ENCODE measurements at regions not wholly inside any gene's neighbourhood (a gene's known extent, or its start where the extent isn't known, plus 50 kb on each side); places are given as distances from the start of the nearest gene placed in this dataset.

- TF ChIP-seq TAF1 (IDR thresholded peaks at IDR 0.05; ENCODE audit: borderline replicate concordance, low read depth, low read length) (no peak), POLR2A (IDR thresholded peaks at IDR 0.05; ENCODE audit: low read depth, low read length) (no peak), POLR2AphosphoS5 (IDR thresholded peaks at IDR 0.05; ENCODE audit: low read depth, low read length) (no peak)
These were observed 86.2 kb upstream of the PRL start for GRCh38 chr6:22383016-22383415.

Measured in GM12892 (cell line).